Right atrium auricular region (tissue), 2 donors: ENCODE measurements at regions not wholly inside any gene's neighbourhood (a gene's known extent, or its start where the extent isn't known, plus 50 kb on each side); places are given as distances from the start of the nearest gene placed in this dataset.

ENCODE experiments used
- DNase-seq: peaks from one replicate; pipeline ENCODE4 v3.0.0-alpha.2; 2019; ENCODE audit warnings: low spot score
- H3K27ac ChIP-seq, 2 donors: fragments of 200-600 bp; sonication (generic); 1 replicate in 1 of 2; 2 replicates in 1 of 2; pipeline ENCODE4 v1.5.1; 2016 to 2019
- H3K27me3 ChIP-seq, 2 donors: fragments of 200-600 bp; sonication (generic); one replicate each; pipeline versions ENCODE4 v1.5.1 to v1.6.0; 2017 to 2019
- H3K36me3 ChIP-seq: fragments of 200-600 bp; sonication (generic); one replicate; pipeline ENCODE4 v1.5.1; 2016
- H3K4me1 ChIP-seq, 2 donors: fragments of 200-600 bp; sonication (generic); one replicate each; pipeline versions ENCODE4 v1.5.1 to v1.6.0; 2017 to 2019
- H3K4me3 ChIP-seq, 2 donors: fragments of 200-600 bp; sonication (generic); 1 replicate in 1 of 2; 2 replicates in 1 of 2; pipeline ENCODE4 v1.5.1; 2017 to 2019; ENCODE audit warnings: mild to moderate bottlenecking in 1 of 2, moderate library complexity in 1 of 2
- H3K9me3 ChIP-seq, 2 donors: fragments of 200-600 bp; sonication (generic); one replicate each; pipeline ENCODE4 v1.5.1; 2019
- CTCF ChIP-seq, 2 donors: fragments of 200-600 bp; sonication (generic); IDR thresholded peaks; one replicate each; pipeline ENCODE4 v1.5.1; 2019; ENCODE audit warnings: antibody characterized with exemption in 2 of 2

GRCh38 chr14:35921745-35922144, 95.6 kb downstream of the BRMS1L start:
- TF ChIP-seq CTCF (IDR thresholded peaks at IDR 0.05), result no peak

More at GRCh38 chr14:35921745-35922144, 95.6 kb downstream of the BRMS1L start:
- Histone ChIP-seq H3K9me3 (no peaks in the 10 kb centered on the region), H3K27ac (no peak overlapping the region), H3K36me3 (no peaks in the 10 kb centered on the region), H3K4me3 (no peak overlapping the region), H3K27me3 (no peaks in the 10 kb centered on the region), H3K4me1 (no peaks in the 10 kb centered on the region)
- no peak for DNase-seq
